Mucosa of rectum (tissue), 2 donors: ENCODE measurements at regions not wholly inside any gene's neighbourhood (a gene's known extent, or its start where the extent isn't known, plus 50 kb on each side); places are given as distances from the start of the nearest gene placed in this dataset.

Experiments used
- H3K27ac ChIP-seq, 2 donors: one replicate each; pipeline ENCODE4 v1.7.0; 2013; ENCODE audit warnings: inconsistent platforms in 2 of 2, low read depth in 2 of 2, low read length in 2 of 2
- H3K27me3 ChIP-seq, 2 donors: one replicate each; pipeline ENCODE4 v1.7.0; 2013; ENCODE audit warnings: low read length in 2 of 2; ENCODE audit not compliant: control insufficient read depth in 2 of 2, insufficient read depth in 2 of 2
- H3K36me3 ChIP-seq, 2 donors: one replicate each; pipeline ENCODE4 v1.7.0; 2013; ENCODE audit warnings: low read length in 2 of 2; ENCODE audit not compliant: control insufficient read depth in 2 of 2, insufficient read depth in 2 of 2
- H3K4me1 ChIP-seq, 2 donors: one replicate each; pipeline ENCODE4 v1.7.0; 2013; ENCODE audit warnings: low read length in 2 of 2, mild to moderate bottlenecking in 1 of 2; ENCODE audit not compliant: control insufficient read depth in 2 of 2, insufficient read depth in 2 of 2
- H3K4me3 ChIP-seq, 2 donors: one replicate each; pipeline ENCODE4 v1.7.0; 2013; ENCODE audit warnings: low read length in 2 of 2
- H3K9ac ChIP-seq, 2 donors: one replicate each; pipeline ENCODE4 v1.7.0; 2013; ENCODE audit warnings: low read length in 2 of 2, low read depth in 1 of 2, mild to moderate bottlenecking in 1 of 2
- H3K9me3 ChIP-seq, 2 donors: one replicate each; pipeline ENCODE4 v1.7.0; 2013; ENCODE audit warnings: low read length in 2 of 2; ENCODE audit not compliant: control insufficient read depth in 2 of 2
- donor health status: healthy.
- donor health status: Normal muscosa, but diverticular disease.

GRCh38 chr5:58281189-58281588 lies 178.7 kb downstream of the PLK2 start:
- Histone ChIP-seq H3K36me3 (no peaks in the 10 kb centered on the region), H3K4me1 (no peaks in the 10 kb centered on the region), H3K9ac (no peak overlapping the region), H3K4me3 (no peak overlapping the region), H3K9me3 (no peaks in the 10 kb centered on the region), H3K27ac (no peak overlapping the region), H3K27me3 (no peaks in the 10 kb centered on the region)

GRCh38 chr5:58279259-58279658 lies 180.6 kb downstream of the PLK2 start:
- no peaks in the 10 kb centered on the region for H3K9me3 ChIP-seq
- no peak overlapping the region for H3K4me3 ChIP-seq
- H3K36me3 ChIP-seq = no peaks in the 10 kb centered on the region
- H3K27me3 ChIP-seq = no peaks in the 10 kb centered on the region
- H3K4me1 ChIP-seq = no peaks in the 10 kb centered on the region
- H3K9ac ChIP-seq = no peak overlapping the region
- H3K27ac ChIP-seq = no peak overlapping the region

- H3K4me1 ChIP-seq = no peaks in the 10 kb centered on the region
- no peak overlapping the region for H3K27ac ChIP-seq
- H3K9ac ChIP-seq = no peak overlapping the region
These were observed 183.5 kb downstream of the PLK2 start for GRCh38 chr5:58276431-58276830.

DNA sequence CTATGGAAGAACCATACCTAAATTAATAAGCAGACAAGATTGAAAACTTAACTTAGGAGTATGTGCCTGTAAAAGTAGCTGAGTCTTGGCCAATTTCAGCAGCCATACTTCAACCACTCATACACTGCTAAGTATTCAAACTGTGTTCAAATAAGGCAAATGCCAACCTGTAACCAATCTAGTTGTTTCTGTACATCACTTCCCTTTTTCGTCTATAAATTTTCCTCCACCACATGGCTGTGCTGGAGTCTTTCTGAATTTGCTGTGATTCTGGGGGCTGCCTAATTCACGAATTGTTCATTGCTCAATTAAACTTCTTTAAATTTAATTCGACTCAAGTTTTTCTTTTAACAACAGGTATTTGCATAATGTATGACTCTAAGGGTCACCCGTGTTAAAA lies 184.4 kb downstream of the PLK2 start:
- H3K36me3 ChIP-seq = no peaks in the 10 kb centered on the region
- no peak overlapping the region for H3K4me3 ChIP-seq
- no peak overlapping the region for H3K9ac ChIP-seq
- H3K4me1 ChIP-seq = no peaks in the 10 kb centered on the region
- no peaks in the 10 kb centered on the region for H3K27me3 ChIP-seq
- no peaks in the 10 kb centered on the region for H3K9me3 ChIP-seq
- no peak overlapping the region for H3K27ac ChIP-seq

More at GRCh38 chr5:58276431-58276830, 183.5 kb downstream of the PLK2 start:
- no peaks in the 10 kb centered on the region for H3K27me3 ChIP-seq
- no peaks in the 10 kb centered on the region for H3K36me3 ChIP-seq
- no peak overlapping the region for H3K4me3 ChIP-seq
- no peaks in the 10 kb centered on the region for H3K9me3 ChIP-seq

DNA sequence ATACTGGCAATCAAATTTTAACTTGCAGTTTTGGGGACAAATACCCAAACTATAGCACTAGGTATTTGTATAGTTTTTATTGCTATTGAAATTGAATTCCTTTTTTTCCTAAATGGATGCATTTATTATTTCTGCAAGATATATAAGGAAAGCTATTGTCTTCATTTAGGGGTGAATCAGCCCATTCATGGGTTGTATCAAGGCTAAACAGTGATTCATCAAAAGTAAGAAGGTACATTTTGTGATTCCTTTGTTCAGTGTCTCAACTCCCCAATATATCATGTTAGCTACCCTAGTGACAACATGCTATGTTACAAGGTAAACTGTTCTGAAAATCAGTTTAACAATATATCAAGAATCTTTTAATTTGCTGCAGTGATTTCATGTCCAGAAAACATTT lies 185.7 kb downstream of the PLK2 start:
- Histone ChIP-seq H3K4me3 (no peak overlapping the region), H3K27ac (no peak overlapping the region), H3K9ac (no peak overlapping the region), H3K36me3 (no peaks in the 10 kb centered on the region), H3K9me3 (no peaks in the 10 kb centered on the region), H3K27me3 (no peaks in the 10 kb centered on the region), H3K4me1 (no peaks in the 10 kb centered on the region)

- Histone ChIP-seq H3K9ac (no peak overlapping the region), H3K27ac (no peak overlapping the region), H3K9me3 (no peaks in the 10 kb centered on the region), H3K27me3 (no peaks in the 10 kb centered on the region), H3K4me1 (no peaks in the 10 kb centered on the region), H3K4me3 (no peak overlapping the region), H3K36me3 (no peaks in the 10 kb centered on the region)
These were observed 186.2 kb downstream of the PLK2 start for GRCh38 chr5:58273711-58274110.

DNA sequence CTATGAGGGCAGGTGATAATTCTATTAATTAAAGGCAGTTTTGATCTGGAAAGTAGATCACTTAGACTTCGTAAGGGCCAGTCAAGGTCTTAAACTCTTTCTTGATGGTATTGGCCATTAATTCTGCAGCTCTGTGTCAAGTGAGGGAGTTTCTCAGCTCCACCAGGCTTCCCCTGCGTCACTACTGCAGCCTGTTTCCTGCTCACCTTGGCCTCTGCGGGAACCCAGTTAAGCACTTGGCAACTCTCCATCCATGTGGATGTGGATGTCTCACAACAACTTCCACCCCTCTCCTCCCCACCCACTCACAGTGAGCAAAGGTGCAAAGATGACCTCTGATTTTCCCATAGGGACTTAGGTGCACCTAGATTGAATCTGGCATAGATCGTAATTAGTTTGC lies 191.6 kb downstream of the PLK2 start:
- Histone ChIP-seq H3K27ac (no peak overlapping the region), H3K9me3 (no peaks in the 10 kb centered on the region), H3K4me3 (no peak overlapping the region), H3K27me3 (no peaks in the 10 kb centered on the region), H3K36me3 (no peaks in the 10 kb centered on the region), H3K9ac (no peak overlapping the region), H3K4me1 (no peaks in the 10 kb centered on the region)

DNA sequence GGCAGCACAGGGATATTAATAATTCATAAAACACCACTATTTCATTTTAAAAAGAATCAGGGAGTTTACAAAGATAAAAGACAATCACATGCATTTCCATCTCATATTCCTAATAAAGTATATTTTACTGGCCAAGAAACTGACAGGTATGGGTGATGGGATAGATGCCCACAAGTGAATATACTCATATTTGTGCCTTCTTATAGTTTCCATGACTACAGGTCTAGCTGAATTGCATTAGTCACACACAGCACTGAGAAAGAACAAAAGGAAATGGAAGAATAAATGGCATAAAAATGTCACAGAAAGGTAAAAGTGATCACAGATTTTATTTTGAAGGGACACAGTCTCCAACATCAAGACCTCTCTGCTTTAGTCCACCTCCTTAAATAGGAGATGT lies 193.5 kb downstream of the PLK2 start:
- H3K27ac ChIP-seq = no peak overlapping the region
- no peak overlapping the region for H3K4me3 ChIP-seq
- no peaks in the 10 kb centered on the region for H3K36me3 ChIP-seq
- no peaks in the 10 kb centered on the region for H3K4me1 ChIP-seq
- no peaks in the 10 kb centered on the region for H3K9me3 ChIP-seq
- no peak overlapping the region for H3K9ac ChIP-seq
- H3K27me3 ChIP-seq = no peaks in the 10 kb centered on the region

- H3K27me3 ChIP-seq = no peaks in the 10 kb centered on the region
- H3K4me3 ChIP-seq = no peak overlapping the region
- no peak overlapping the region for H3K9ac ChIP-seq
- no peaks in the 10 kb centered on the region for H3K4me1 ChIP-seq
- no peak overlapping the region for H3K27ac ChIP-seq
- H3K9me3 ChIP-seq = no peaks in the 10 kb centered on the region
- H3K36me3 ChIP-seq = no peaks in the 10 kb centered on the region
These were observed 194.5 kb downstream of the PLK2 start for GRCh38 chr5:58265246-58265930.

DNA sequence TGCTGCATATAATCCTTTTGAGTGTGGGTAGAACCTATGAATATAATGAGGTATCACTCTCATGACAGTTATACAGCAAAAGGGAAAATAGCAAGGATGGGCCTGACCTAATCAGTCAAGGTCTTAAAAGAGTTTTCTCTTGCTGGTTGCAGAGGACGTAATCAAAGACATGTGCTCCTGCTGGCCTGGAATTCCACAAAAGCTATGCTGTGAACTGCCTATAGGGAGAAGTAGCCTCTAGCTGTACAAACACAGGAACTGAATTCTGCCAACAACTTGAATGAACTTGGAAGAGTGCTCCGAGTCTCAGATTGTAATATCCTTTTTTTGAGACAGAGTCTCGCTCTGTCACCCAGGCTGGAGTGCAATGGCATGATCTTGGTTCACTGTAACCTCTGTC lies 195.6 kb downstream of the PLK2 start:
- no peaks in the 10 kb centered on the region for H3K27me3 ChIP-seq
- H3K36me3 ChIP-seq = no peaks in the 10 kb centered on the region
- no peak overlapping the region for H3K4me3 ChIP-seq
- H3K9ac ChIP-seq = no peak overlapping the region
- H3K4me1 ChIP-seq = no peaks in the 10 kb centered on the region
- H3K9me3 ChIP-seq = no peaks in the 10 kb centered on the region
- H3K27ac ChIP-seq = no peak overlapping the region

DNA sequence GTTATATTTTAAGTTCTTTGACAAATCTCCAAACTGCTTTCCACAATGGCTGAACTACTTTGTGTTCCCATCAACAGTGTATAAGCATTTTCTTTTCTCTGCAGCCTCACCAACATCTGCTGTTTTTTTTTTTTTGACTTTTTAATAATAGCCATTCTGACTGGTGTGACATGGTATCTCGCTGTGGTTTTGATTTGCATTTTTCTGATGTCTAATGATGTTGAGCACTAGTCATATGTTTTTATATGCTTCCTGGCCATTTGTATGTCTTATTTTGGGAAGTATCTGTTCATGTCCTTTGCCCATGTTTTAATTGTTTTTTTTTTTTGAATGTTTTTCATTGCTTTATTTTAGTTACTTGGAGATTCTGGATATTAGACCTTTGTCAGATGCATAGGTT lies 196.6 kb downstream of the PLK2 start:
- Histone ChIP-seq H3K27ac (no peak overlapping the region), H3K4me3 (no peak overlapping the region), H3K27me3 (no peaks in the 10 kb centered on the region), H3K9me3 (no peaks in the 10 kb centered on the region), H3K9ac (no peak overlapping the region), H3K4me1 (no peaks in the 10 kb centered on the region), H3K36me3 (no peaks in the 10 kb centered on the region)
